Endothelial cell of umbilical vein (primary cell): ENCODE measurements at regions not wholly inside any gene's neighbourhood (a gene's known extent, or its start where the extent isn't known, plus 50 kb on each side); places are given as distances from the start of the nearest gene placed in this dataset.

Experiments used
- FOS ChIP-seq: IDR thresholded peaks from 2 replicates; pipeline ENCODE4 v1.6.1; 2011; ENCODE audit warnings: mild to moderate bottlenecking, low read length, moderate library complexity, borderline replicate concordance; ENCODE audit not compliant: insufficient read depth
- POLR2A ChIP-seq: IDR thresholded peaks from 2 replicates; pipeline ENCODE4 v1.6.1; 2012; ENCODE audit warnings: low read depth, mild to moderate bottlenecking, control low read depth, low read length
- TF ChIP-seq, protein P1 (sequence below), 2 donors: IDR thresholded peaks; 1 replicate in 1 of 2; 2 replicates in 1 of 2; pipeline ENCODE4 v1.5.1; 2011; ENCODE audit warnings: low read length in 2 of 2, mild to moderate bottlenecking in 2 of 2, moderate library complexity in 2 of 2, control low read depth in 1 of 2, inconsistent platforms in 1 of 2, low read depth in 1 of 2; ENCODE audit not compliant: insufficient read depth in 1 of 2; ENCODE audit errors: extremely low read depth in 1 of 2
- TF ChIP-seq, protein P2 (sequence below): IDR thresholded peaks from 2 replicates; pipeline ENCODE4 v1.6.1; 2011; ENCODE audit not compliant: insufficient read depth, insufficient read length

DNA sequence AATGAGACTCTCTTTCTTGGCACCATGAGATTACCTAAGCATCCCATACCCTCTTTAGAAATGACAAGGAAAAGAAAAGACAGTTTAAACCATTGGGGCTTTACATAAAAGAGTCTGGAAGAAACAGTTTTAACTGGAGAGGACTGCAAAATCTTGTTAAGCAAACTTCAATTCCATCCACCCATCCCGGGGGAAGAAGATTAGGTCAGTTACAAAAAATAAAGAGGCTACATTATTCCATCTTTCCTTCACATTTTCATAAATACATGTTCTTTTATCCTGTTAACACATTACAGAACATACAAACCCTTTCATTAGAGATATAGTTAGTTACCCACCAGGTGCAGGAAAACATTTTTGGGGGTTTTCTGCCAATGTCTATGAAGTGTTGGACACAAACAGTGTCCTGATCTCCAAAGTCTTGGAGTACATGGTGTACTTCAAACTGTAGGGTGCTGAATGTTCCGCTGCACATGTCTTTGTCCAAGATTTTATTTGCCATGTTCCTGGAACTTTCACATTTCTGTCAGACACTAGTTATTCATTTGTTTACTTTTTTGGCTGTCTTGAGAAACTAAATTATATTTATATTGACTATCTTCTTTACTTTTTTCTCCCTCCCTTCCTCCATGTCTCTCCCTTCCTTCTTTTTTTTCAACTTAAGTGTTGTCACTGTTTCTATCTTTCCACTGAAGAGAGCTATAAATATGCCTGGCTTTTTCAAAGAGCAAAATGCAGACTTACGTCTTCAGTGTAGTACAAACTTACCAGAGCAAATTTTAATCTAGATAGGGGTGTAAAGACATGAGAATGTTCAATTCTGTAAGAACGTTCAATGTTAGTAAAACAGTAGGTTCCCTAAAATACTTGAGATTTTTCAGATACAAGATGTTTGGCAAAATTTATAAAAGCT, 410.9 kb upstream of the PRR16 start:
- TF ChIP-seq, protein P1, sequence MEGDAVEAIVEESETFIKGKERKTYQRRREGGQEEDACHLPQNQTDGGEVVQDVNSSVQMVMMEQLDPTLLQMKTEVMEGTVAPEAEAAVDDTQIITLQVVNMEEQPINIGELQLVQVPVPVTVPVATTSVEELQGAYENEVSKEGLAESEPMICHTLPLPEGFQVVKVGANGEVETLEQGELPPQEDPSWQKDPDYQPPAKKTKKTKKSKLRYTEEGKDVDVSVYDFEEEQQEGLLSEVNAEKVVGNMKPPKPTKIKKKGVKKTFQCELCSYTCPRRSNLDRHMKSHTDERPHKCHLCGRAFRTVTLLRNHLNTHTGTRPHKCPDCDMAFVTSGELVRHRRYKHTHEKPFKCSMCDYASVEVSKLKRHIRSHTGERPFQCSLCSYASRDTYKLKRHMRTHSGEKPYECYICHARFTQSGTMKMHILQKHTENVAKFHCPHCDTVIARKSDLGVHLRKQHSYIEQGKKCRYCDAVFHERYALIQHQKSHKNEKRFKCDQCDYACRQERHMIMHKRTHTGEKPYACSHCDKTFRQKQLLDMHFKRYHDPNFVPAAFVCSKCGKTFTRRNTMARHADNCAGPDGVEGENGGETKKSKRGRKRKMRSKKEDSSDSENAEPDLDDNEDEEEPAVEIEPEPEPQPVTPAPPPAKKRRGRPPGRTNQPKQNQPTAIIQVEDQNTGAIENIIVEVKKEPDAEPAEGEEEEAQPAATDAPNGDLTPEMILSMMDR (IDR thresholded peaks at IDR 0.05; ENCODE audit: extremely low read depth in 1 of 2, insufficient read depth in 1 of 2, low read depth in 1 of 2, low read length in 2 of 2) = no peak
- no peak for TF ChIP-seq POLR2A
- TF ChIP-seq, protein P2, sequence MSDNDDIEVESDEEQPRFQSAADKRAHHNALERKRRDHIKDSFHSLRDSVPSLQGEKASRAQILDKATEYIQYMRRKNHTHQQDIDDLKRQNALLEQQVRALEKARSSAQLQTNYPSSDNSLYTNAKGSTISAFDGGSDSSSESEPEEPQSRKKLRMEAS = no peak
- no peak for TF ChIP-seq FOS
